Caki2 (cell line): ENCODE measurements at regions not wholly inside any gene's neighbourhood (a gene's known extent, or its start where the extent isn't known, plus 50 kb on each side); places are given as distances from the start of the nearest gene placed in this dataset.
A peak's percentile ranks its signal among the peaks of the same experiment; 100 is the strongest.

Source experiments
- DNase-seq: peaks from one replicate; pipeline ENCODE4 v3.0.0-alpha.2; 2015; ENCODE audit warnings: low read depth
- in situ Hi-C: cut with HindIII; loops from 2 replicates; pipeline ENCODE4 v1.10.0; 2016; ENCODE audit warnings: low sequenced_read_pairs, low pct_unique_long_range_greater_than_20kb, mixed read lengths

DNA sequence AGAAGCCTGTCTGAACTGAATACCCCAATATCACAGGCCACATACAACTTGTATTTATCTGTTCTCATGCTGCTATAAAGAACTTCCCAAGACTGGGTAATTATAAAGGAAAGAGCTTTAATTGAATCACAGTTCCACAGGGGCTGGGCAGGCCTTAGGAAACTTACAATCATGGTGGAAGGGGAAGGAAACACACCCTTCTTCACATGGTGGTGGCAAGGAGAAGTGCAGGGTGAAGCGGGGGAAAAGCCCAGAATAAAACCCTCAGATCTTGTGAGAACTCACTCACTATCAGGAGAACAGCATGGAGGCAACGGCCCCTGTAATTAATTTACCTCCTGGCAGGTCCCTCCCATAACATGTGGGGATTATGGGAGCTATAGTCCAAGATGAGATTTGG is 50.3 kb upstream of the FNDC1 start:
- DNase-seq: no peak
- in situ Hi-C loops: no loop called here

DNA sequence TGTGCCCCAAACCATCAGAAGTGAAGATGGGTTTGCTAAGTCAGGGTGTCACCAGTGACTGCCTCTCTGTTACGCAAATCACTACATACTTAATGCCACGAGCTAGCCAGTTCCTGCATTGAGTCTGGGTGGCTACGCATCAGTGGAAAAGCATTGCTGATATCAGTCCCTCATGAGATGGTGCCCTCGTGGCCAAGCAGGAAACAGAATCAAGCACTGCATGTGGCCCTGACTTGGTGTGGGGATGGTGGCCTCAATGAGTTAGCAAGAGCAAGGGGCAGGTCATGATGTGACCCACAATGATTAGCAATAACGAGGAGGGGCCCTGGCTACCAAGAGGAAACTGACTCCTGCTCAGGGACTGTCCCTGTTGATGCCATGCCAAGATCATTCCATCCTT is 51.6 kb upstream of the FNDC1 start:
- in situ Hi-C loops: no loop called here
- no peak for DNase-seq

DNA sequence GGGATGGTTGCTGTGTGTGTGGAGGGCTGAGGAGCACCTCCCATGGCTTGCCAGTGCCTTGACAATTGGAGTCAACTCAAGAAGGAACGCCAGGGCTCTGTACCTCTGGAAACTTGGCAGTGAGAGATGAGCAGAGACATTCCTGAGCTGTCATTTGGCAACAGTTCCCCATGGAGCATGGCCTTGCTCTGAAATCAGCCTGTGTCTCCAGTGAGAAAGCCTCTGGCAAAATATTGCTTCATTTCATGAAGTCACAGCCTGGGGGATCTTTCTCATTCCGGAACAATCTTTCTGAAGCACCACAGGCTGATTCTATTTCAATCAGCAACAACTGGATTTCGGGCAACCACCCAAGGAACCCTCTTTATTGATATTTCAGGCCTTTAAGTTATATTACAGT is 52.2 kb upstream of the FNDC1 start:
- DNase-seq: no peak
- in situ Hi-C loops: no loop called here

DNA sequence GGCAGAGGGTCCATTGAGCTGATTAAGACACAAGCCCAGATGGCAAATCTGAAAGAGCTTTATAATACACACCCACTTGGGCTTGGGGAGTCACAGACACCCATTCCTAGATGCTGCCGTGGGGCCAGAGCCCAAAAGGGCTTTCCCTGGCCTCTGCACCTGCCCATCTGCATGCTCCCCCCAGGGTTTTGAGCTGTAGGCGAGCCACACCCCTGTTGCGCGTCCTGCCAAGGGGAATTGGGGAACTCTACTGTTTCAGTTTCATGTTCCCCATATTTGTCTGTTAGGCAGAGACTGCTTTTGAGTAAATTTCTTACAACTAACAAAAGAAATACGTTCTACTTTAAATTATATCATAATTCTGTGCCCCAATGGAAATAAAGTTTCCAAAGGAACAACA is 52.9 kb upstream of the FNDC1 start:
- no peak for DNase-seq
- in situ Hi-C loops: no loop called here

DNA sequence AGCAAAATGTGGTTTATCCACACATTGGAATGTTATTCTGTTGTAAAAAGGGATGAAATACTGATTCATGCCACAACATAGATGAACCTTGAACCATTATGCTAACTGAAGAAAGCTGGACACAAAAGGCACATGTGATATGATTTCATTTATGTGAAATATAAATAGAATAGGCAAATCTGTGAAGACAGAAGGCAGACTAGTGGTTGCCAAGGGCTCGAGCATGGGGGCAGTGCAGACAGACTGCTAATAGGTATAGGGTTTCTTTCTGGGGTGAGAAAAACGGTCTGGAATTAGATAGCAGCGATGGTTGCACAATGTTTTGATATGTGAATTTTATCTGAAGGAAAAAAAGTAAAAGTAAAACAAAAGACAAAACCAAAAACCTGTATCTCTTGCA is 54.6 kb upstream of the FNDC1 start:
- in situ Hi-C loops: no loop called here
- no peak for DNase-seq

DNA sequence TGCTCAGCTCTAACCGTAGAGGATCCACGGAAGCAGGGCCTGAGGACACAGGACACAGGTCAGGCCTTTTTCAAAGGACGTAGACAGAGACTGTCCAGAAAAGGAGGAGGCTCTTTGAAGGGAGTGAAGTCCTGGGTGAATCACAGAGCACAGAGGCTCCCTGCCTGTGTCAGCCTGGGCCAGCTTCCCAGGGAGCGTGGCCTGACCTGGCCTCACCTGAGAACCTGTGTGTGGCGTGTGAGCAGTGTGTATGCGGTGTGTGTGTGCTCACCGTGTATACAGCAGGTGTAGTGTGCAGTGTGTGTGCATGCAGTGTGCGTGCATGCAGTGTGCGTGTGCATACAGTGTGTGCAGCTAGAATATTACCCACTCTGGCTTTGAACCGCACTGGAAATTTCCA is 56.0 kb upstream of the FNDC1 start:
- in situ Hi-C loops: no loop called here
- DNase-seq: no peak

DNA sequence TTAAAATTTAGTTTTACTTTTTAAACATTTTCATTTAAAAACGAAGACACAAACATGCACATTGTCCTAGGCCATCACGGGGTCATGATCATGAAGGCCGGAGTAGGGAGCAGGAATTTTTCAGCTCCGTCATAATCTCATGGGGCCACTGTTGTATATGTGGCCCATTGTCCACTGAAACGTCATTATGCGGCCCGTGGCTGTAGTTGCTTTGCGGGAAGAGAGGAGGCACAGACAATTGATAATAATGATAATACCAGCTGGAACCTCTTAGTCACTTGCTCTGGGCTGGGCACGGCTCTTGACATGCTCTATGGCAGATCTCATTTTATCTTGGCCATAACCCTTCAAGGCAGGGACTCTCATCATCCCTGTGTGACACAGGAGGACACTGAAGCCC is 56.5 kb upstream of the FNDC1 start:
- in situ Hi-C loops: no loop called here
- DNase-seq: no peak

DNA sequence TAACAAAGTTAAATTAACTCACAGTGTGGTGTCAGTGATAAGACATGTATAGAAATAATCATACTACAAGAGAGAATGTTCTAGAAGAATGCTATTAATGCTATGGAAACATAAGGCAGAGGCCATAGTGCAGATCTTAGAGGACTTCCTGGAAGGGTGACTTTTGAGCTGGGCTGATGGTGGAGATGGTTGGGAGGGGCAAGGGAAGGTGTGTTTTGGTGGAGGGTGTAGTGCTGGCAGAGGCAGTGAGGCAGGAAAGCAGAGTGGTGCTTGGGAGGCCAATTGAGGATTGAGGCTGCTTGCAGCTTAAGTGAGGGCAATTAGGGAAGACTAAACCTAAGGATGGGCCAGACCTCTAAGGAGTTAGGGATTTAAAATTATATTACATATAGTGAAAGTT is 58.5 kb upstream of the FNDC1 start:
- DNase-seq: no peak
- in situ Hi-C loops: no loop called here

DNA sequence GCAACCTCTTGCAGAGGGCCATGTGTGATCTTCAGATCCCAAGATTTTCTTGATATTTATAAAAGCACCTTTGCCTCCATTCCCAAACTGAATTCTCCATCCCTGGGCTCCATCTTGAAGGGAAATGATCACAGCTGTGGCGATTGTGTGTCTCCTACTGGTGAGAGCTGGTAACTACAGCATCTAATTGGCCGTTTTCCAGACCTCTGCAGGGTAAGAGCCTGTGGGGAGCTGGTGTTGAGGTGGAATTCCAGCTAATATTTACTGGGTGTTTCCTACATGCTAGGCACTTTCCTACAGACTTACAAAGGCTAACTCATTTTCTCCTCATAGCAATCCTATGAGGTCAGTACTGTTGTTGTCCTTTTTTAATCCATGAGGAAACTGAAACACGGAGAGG is 59.2 kb upstream of the FNDC1 start:
- no peak for DNase-seq
- in situ Hi-C loops: no loop called here

DNA sequence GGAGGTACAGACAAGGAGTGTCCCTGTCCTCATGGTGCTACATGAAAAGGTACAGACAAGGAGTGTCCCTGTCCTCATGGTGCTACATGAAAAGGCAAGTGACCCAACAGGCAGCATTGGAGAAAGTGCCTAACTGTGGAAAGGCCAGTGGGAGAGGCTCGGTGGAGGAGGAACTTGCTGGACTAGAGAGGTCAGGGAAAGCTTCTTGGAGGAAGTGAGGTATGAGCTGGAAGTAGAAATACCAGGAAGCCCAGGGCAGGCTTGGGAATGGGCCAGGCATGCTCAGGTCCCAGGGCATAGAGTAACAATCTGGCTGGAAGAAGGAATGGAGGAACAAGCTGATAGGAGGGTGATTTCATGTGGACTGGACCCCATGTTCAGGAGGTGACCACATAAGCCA is 59.8 kb upstream of the FNDC1 start:
- no peak for DNase-seq
- in situ Hi-C loops: no loop called here

DNA sequence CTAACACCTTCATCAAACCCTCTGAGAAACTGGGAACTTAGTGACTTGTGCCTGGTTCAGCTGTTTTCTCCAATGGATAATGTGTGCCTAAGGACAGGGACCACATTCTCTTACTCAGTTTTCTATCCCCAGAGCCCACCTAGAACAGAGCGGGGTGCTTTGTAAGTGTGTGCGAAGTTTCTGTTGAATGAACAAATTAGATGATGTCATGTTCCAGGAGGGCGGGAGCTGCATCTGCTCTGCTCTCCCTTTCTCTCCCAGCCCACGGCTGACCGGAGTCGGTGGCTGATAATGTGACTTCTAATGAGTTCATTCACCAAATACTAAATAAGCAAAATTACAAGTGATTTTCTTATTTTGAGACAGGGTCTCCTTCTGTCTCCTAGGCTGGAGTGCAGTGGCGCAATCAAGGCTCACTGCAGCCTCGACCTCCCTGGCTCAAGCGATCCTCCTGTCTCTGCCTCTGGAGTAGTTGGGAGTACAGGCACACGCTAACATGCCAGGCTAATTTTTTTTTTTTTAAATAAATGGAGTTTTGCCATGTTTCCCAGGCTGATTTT is 60.7 kb upstream of the FNDC1 start:
- in situ Hi-C loops: no loop called here
- DNase-seq: no peak

DNA sequence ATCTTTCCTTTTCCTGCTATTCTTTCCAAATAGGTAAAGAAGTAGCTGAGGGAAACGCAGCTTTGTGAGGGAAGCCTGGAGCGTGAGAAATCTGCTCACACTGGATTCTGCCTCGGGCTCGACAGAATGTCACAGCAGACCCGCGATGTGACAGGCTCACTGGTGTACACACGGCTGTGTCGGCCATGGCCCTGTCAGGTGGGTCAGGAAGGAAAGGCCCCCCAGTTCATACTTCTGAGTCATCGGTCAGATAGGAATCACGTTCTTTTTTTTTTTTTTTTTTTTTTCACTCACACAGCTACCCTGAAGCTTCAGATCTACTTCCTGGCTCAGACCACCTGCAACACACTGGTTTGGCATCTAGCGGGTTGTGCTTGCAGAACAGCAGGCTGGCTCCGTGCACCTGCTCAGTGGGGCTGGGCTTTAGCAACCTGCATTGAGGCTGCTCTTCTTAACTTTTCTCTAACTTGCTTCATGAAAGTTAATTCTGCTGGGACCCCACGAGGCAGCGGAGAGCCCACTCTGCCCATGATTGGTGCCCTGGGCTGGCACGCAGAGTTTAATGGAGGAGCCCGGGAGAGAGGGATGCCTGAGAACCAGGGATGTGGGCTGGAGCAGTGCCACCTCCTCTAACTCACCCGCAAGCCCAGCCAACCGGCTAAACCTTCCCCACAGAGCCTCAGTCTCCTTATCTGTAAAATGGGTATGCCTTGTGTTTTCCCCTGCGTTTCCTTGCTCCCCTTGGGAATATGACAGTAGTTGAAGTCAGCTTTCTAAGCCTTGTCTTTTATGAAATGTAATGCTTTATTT is 61.5 kb upstream of the FNDC1 start:
- in situ Hi-C loops: no loop called here
- DNase-seq: no peak

DNA sequence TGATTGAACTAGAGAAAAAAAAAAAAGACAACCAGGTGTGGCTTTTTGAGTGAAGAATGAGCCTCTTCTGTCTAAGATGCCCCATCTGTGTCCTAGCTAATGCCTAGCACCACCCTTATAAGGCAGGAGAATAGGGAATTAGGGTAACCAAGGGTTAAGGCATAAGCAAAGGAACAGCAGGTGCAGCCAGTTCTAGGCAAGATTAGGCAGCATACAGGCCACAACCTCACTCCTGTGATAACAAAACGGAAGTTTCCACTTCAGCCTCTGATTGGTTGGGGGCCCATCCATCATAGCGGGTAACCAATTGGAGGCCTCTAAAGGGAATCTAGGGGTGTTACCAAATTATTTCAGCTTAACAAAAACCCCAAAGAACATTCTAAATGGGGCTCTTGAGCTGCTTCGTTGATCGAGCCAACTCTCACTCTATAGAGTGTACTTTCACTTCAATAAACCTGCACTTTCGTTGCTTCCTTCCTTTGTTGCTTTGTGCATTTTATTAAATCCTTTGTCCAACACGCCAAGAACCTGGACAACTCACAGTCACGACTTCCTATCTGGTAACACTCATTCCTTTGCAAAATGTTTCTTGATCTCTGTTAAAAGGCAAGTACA is 61.9 kb upstream of the TAGAP start:
- in situ Hi-C loops: no loop called here
- no peak for DNase-seq

DNA sequence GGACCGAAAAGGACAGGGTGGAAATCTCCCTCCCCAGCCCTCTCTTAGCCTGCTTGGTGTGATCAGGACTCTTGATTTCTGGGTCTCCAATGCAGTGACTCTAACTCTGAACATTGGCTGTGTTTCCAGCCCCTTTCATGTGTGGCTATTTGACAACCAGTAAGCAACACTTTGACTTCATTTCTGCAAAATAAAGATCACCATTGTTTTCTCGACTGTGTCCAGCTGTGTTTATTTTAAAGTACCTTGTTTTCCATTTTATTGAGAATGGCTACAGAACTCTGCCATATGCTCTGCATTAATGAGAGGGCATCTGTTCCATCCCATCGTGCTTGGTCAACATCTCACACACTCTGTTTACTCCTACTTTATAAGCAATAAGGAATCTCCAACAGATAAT is 60.9 kb upstream of the TAGAP start:
- in situ Hi-C loops: no loop called here

DNA sequence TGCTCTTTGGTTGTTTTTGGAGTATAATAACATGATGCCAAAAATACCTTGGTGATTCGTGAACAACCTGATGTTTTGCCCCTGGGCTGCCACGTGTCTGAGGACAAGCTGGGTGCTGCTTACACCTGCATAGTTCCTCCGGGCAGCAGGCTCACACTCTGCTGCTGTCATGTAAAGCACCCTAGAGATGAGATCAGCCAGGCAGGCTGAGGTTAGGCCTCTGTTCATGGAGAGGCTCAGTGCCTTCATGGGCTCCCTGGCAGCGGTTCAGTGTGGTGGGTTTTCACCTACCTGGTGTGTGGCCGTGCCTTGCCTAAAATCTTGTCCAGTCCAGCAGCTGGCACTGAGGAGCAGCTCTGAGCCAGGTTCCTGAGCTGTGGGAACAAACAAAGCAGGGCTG is 60.1 kb upstream of the TAGAP start:
- in situ Hi-C loops: no loop called here
- no peak for DNase-seq

More for the DNA sequence above, 60.9 kb upstream of the TAGAP start:
- no peak for DNase-seq

DNA sequence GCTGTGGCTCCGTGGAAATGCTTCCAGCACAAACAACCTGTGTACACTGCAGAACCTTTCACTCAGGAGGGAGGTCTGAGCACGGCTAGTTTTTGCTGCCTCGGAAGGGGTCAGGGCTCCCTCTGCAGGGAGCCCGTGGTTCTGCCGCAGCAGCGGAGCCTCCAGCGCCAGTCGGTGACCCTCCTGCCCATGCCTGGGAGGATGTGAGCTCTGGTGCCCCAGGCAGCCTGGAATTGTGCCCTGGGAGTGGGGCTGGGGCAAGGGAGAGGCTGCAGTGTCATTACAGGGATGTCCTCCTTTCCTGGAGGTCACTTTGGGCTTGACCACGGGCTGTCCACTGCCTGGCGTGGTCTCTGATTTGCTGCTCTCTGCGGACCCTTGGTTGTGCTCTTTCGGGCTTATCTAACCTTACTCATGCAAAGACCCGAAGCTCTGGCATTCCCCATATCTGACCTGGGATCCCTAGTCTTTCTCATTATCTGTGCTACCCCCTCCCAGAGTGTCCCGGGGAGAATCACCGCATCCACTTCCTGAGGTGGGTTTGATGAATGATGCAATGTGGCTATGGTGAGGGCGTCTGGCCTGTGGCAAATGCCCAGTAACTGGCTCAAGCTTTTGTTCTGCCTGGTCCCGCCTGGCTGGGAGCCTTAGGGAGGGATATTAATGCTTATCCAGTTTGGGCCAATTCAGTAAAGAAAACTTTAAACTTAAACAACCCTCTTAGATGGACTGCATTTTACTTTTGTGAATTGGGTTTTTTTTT is 59.6 kb upstream of the TAGAP start:
- in situ Hi-C loops: no loop called here
- DNase-seq: peak; percentile 19

DNA sequence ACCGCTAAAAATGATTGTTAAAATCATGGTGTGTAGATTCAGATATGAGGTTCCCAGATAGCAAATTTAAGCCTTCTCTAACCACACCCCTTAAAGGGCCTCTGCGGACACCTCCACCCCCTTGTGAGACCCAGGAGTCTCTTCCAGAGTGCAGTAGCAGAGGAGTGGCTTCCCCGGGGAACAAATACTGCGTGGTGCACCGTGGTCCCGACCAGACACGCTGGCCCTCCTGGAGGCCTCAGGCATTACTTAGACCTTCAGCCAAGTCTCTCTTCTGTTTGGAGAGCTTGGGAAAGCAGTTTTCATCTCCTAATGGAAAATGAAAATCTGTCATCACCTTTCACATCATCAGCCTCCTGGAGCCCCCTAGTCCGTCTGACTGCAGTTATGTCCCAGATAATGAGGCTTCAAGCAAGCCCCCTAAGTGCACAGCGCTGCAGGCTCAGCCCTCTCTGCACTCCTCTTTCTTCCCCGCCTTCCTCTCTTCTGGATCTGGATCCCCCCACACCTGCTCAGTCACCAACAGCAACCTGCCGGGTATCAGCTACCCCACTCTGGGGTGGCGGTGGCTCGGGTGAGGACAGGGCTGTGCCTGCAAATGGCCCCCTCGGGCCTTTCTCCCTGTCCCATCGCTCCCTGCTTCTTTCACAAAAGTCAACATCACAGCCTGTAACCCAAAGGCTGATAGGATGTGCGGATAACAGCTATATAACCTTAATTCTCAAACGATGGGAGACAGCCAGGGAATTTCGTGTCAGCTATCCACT is 58.8 kb upstream of the TAGAP start:
- in situ Hi-C loops: no loop called here
- DNase-seq: no peak

DNA sequence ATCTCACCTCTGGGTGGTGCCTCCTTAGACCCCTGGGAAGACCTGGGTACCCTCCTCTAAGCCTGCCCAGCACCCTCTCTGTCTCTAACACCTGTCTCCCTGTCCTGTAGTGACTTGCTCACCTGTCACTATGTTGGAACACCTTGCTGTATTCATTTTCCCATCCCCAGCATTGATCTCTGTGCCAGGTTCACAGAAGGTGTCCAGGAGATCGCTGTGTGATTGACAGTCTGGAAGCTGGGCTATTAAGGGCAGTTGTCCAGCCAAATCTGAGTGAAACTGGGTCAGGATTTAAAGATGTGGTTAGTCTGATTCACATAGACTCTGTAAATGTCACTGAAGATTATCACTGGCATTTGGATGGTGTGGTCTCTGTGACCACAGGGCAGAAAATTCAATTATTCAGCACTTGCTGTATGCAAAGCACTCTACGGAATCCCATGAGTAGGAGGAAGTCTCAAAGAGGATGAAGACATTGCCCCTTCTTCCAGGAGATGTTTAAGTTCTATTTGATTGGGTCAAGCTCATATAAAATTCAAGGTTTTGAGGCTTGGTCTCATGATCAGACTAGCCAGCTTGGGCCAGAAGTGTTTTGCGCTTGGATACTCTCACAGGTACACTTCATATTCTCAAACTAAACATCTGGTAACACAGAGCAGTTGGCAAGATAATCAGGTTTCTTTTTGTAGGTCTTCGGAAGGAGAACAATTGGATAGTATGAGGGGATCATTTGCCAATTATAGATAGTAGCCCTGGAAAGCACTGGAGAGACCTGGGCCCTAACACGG is 57.8 kb upstream of the TAGAP start:
- in situ Hi-C loops: no loop called here
- no peak for DNase-seq
